Astrocyte of the spinal cord (primary cell): ENCODE measurements at regions not wholly inside any gene's neighbourhood (a gene's known extent, or its start where the extent isn't known, plus 50 kb on each side); places are given as distances from the start of the nearest gene placed in this dataset.
"Not testable (repeated sequence)": the region's sequence is repeated elsewhere in the genome, so short reads cannot be mapped to it uniquely, and the experiment has no call there.

Experiments used
- DNase-seq: peaks from one replicate; pipeline ENCODE4 v3.0.0; 2011; ENCODE audit warnings: low read depth, low spot score
- H3K4me3 ChIP-seq: 2 replicates; pipeline ENCODE4 v1.5.1; 2011; ENCODE audit warnings: low read depth, mild to moderate bottlenecking, low read length, moderate library complexity
- in situ Hi-C: cut with HindIII; loops from 2 replicates; pipeline ENCODE4 v1.10.0; 2017; ENCODE audit warnings: low sequenced_read_pairs
- TF ChIP-seq, protein P1 (sequence below): IDR thresholded peaks from 2 replicates; pipeline ENCODE4 v1.5.1; 2012; ENCODE audit warnings: low read depth, mild to moderate bottlenecking, low read length, inconsistent platforms

DNA sequence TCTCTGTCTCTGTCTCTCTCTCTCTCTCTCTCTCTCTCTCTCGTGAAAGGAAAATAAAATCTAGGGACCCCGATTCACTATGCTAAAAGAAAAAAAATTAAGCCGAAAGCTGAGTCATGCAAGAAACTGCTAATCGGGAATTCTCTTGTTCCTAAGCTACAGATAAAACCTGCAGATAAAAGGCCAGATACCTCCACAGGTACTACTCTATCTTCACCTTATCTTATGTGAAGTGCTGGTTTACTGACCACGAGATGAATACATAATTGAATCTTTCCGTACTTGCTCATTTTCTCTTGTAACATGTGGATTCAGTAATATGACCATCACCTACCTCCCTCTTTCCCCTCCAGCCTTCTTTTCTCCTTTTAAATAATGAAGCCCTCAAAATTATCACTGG, 120.5 kb downstream of the RFX6 start:
- TF ChIP-seq, protein P1, sequence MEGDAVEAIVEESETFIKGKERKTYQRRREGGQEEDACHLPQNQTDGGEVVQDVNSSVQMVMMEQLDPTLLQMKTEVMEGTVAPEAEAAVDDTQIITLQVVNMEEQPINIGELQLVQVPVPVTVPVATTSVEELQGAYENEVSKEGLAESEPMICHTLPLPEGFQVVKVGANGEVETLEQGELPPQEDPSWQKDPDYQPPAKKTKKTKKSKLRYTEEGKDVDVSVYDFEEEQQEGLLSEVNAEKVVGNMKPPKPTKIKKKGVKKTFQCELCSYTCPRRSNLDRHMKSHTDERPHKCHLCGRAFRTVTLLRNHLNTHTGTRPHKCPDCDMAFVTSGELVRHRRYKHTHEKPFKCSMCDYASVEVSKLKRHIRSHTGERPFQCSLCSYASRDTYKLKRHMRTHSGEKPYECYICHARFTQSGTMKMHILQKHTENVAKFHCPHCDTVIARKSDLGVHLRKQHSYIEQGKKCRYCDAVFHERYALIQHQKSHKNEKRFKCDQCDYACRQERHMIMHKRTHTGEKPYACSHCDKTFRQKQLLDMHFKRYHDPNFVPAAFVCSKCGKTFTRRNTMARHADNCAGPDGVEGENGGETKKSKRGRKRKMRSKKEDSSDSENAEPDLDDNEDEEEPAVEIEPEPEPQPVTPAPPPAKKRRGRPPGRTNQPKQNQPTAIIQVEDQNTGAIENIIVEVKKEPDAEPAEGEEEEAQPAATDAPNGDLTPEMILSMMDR = no peak
- H3K4me3 ChIP-seq = no peak overlapping the region
- no peak for DNase-seq

DNA sequence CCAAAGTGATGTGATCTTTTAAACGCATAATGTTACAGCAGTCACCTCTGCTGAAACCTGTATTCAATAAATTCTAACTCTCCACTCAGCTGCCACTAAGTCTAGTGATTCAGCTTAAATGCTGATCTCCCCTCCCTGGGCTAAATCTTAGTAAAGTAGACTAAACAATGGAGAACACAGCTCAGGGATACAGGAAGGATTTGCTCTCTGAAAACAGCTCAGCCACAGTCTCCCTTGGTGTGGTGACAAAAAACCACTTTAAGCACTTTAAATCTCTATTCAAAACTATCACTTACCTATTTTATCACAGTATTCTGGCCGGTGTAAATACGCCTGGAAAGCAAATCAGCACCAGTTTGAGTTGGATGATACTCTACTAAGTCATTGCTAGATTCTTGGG, 130.6 kb downstream of the RFX6 start:
- TF ChIP-seq, protein P1 = no peak
- H3K4me3 ChIP-seq = no peak overlapping the region
- in situ Hi-C loops = no loop called here
- DNase-seq = no peak

More for the DNA sequence above, 120.5 kb downstream of the RFX6 start:
- in situ Hi-C loops = no loop called here

DNA sequence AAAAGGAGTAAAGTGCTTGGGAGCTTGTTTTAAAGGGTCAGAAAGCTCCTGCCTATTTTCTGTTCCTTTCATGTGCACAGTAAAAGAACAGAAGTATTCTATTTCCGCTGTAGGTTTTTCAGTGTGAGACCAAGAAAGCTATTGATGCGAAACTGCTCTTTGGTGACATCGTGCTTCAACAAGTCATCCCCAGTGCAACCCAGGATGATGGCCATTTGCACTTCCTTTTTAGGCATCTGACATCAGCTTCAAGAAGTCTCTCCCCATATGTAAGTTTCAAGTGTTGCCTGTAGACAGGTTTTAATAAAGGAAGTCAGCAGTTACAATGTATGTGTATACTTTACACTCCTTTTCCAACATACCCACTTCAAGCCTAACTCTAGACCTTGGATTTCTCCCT, 131.6 kb downstream of the RFX6 start:
- no peak for DNase-seq
- H3K4me3 ChIP-seq = no peak overlapping the region
- TF ChIP-seq, protein P1 = no peak
- in situ Hi-C loops = no loop called here

DNA sequence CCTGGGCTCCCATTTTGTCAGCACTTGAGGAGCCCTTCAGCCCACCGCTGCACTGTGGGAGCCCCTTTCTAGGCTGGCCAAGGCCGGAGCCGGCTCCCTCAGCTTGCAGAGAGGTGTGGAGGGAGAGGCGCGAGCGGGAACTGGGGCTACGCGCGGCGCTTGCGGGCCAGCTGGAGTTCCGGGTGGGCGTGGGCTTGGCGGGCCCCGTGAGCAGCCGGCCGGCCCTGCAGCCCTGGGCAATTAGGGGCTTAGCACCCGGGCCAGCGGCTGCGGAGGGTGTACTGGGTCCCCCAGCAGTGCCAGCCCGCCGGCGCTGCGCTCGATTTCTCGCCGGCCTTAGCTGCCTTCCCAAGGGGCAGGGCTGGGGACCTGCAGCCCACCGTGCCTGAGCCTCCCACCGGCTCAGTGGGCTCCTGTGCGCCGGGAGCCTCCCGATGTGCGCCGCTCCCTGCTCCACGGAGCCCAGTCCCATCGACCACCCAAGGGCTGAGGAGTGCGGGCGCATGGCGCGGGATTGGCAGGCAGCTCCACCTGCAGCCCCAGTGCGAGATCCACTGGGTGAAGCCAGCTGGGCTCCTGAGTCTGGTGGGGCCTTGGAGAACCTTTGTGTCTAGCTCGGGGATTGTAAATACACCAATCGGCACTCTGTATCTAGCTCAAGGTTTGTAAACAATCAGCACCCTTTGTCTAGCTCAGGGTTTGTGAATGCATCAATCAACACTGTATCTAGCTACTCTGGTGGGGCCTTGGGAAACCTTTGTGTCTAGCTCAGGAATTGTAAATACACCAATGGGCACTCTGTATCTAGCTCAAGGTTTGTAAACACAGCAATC, 137.8 kb downstream of the RFX6 start:
- in situ Hi-C loops, DNase-seq, H3K4me3 ChIP-seq: not testable (repeated sequence)

DNA sequence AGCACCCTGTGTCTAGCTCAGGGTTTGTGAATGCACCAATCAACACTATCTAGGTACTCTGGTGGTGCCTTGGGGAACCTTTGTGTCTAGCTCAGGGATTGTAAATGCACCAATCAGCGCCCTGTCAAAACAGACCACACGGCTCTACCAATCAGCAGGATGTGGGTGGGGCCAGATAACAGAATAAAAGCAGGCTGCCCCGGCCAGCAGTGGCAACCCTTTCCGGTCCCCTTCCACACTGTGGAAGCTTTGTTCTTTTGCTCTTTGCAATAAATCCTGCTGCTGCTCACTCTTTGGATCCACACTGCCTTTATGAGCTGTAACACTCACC, 138.4 kb downstream of the RFX6 start:
- DNase-seq, H3K4me3 ChIP-seq, in situ Hi-C loops: not testable (repeated sequence)

DNA sequence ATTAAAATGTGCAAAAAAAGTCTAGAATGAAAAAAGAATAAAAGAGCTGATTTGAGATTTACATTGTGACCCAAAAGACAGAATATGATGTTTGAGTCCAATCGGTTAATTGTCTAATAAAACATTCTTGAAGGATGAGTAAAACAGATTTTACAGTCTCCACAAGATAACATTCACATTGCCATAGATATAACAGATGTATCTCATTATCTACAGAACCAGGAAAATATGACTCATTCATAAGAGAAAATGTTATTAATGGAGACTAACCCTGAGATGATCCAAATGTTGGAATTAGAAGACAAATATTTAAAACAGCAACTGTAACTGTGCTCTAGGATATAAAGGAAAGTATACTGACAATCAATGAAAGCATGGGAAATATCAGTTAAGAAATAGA, 141.7 kb downstream of the RFX6 start:
- in situ Hi-C loops = no loop called here
- H3K4me3 ChIP-seq = no peak overlapping the region
- TF ChIP-seq, protein P1 = no peak
- DNase-seq = peak; percentile 1

DNA sequence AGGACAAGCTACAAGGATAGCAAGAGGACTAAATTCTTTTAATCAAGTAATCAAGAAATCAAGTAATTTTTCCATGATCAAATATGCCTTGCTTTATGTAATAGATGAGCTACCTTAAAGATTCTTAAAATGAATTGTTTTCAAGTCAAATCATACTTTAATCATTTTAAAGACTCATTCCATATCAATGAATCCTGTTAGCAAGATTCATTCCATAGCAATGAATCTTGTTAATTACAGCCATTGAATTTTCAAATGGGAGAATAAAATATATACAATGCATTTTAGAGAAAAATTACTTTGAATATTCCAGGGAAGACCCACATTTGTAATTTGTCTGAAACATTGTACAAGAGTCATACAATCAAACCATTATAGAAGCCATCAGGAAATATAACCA, 145.7 kb downstream of the RFX6 start:
- in situ Hi-C loops = no loop called here
- DNase-seq = no peak
- TF ChIP-seq, protein P1 = no peak
- H3K4me3 ChIP-seq = no peak overlapping the region

DNA sequence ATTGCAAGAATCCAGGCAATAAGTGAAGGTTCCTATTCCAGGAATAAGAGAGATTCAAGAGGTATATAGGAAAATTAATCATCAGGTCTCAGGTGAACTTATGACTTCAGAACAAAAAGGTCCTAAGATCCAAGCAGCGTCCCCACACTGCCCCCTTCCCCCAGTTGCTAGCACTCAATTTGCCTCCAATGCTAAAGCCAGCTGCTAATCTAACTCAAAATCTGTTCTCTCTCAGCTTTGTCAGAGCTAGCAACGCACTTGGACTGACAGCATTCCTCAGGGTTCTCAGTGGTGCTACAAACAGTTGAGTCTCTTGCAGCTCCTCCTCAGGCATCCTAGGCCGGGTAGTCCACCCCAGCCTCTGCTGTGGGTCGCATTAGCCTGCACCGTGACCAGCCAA, 148.3 kb downstream of the RFX6 start:
- in situ Hi-C loops = no loop called here
- TF ChIP-seq, protein P1 = no peak
- DNase-seq = no peak
- no peak overlapping the region for H3K4me3 ChIP-seq
